Gastroesophageal sphincter (tissue), 3 donors: ENCODE measurements at regions not wholly inside any gene's neighbourhood (a gene's known extent, or its start where the extent isn't known, plus 50 kb on each side); places are given as distances from the start of the nearest gene placed in this dataset.

ENCODE experiments used
- CTCF ChIP-seq, 4 experiments: fragments of 200-600 bp in 2 of 4; fragments of 450-650 bp in 2 of 4; sonication (generic) in 1 of 4; IDR thresholded peaks; one replicate each; pipeline ENCODE4 v1.5.1; 2017 to 2019; ENCODE audit warnings: antibody characterized with exemption in 4 of 4, mild to moderate bottlenecking in 2 of 4, moderate library complexity in 2 of 4
- POLR2A ChIP-seq, 2 donors: fragments of 450-650 bp; IDR thresholded peaks; one replicate each; pipeline ENCODE4 v1.6.1; 2017; ENCODE audit warnings: antibody characterized with exemption in 2 of 2, mild to moderate bottlenecking in 2 of 2, moderate library complexity in 1 of 2
- POLR2AphosphoS5 ChIP-seq: sonication (generic); formaldehyde crosslinking; IDR thresholded peaks from one replicate; pipeline ENCODE4 v1.6.1; 2017; ENCODE audit warnings: antibody characterized with exemption

GRCh38 chr16:51231702-51232101 is 80.6 kb upstream of the SALL1 start:
- TF ChIP-seq POLR2A (IDR thresholded peaks at IDR 0.05) (no peak), CTCF (IDR thresholded peaks at IDR 0.05) (no peak), POLR2AphosphoS5 (no peak)
